Testis (tissue), 2 donors: ENCODE measurements at regions not wholly inside any gene's neighbourhood (a gene's known extent, or its start where the extent isn't known, plus 50 kb on each side); places are given as distances from the start of the nearest gene placed in this dataset.

Experiments used
- CTCF ChIP-seq, 3 experiments: fragments of 450-650 bp in 2 of 3; fragments of 200-600 bp in 1 of 3; sonication (generic) in 1 of 3; IDR thresholded peaks; one replicate each; pipeline ENCODE4 v1.5.1; 2016 to 2019; ENCODE audit warnings: antibody characterized with exemption in 3 of 3, mild to moderate bottlenecking in 2 of 3, moderate library complexity in 1 of 3
- POLR2A ChIP-seq: fragments of 450-650 bp; IDR thresholded peaks from one replicate; pipeline ENCODE4 v1.6.1; 2017; ENCODE audit warnings: antibody characterized with exemption, mild to moderate bottlenecking, moderate library complexity

DNA sequence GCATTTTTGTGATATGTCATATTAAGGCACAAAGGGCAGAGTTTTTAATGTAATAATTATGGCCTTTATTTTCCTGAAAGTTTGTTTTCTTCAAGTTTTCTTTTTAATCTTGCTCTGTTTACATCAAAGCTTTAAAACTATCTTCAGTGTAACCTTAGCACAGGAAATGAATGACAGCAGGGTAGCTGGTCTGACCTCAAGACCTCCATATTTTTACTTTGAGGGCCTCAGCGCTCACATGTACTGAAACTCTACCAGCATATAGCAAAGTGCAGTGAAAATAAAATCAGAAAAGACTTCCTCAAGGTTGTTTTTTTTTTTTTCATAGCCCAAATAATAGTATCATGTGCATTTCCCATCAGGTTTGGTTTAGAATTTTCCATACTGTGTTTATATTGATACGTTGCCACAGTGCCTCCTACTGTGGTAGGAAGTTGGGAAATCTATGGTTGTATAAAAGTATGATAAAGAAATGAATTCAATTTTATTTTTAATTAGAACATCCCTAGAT is 163.4 kb downstream of the UBE2E3 start:
- TF ChIP-seq CTCF (IDR thresholded peaks at IDR 0.05), result no peak
- no peak for TF ChIP-seq POLR2A
